GM19397 (cell line): ENCODE measurements at regions not wholly inside any gene's neighbourhood (a gene's known extent, or its start where the extent isn't known, plus 50 kb on each side); places are given as distances from the start of the nearest gene placed in this dataset.

ENCODE experiments used
- ATAC-seq: cut with Tn5 transposase; IDR thresholded peaks from one replicate; pipeline ENCODE4 v1.9.1; 2021; ENCODE audit warnings: mild to moderate bottlenecking, moderate library complexity; ENCODE audit not compliant: unreplicated experiment

DNA sequence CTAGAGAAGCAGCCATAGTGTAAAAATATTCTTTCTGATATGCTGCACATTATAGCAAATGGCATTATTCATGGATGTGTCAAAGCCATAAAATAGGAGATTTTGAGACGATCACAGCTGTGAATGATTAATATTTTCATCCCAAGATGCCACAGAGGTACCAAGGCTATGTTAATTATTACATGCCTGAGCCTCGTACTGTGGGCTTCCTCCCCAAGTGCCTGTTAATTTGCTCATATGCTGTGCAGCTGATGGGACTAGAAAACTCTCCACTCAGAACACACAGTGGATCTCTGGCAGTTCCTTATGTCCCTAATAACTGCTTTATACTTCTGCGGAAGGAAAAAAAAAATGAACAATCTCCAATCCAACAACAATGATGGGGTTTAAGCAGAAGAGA lies 184.9 kb upstream of the TSHZ2 start:
- ATAC-seq = no peak

DNA sequence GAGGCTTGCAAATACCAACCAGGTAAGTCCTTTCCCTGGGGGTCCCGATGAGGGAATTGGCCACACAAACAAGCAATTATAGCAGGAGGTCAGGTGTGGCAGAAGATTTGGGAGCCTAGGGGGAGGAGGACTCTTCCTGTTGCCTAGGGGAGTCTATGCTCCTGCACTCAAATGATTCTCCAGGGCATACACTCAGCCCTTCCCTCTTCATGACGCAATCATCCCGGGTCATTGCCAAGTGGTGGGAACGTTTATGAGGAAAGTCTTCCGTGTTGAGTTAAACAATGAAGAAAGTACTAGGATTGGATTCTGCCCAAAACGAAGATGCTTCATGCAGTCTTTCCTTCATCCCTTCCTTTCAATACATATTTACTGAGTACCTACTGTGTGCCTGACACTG lies 186.5 kb upstream of the TSHZ2 start:
- no peak for ATAC-seq

DNA sequence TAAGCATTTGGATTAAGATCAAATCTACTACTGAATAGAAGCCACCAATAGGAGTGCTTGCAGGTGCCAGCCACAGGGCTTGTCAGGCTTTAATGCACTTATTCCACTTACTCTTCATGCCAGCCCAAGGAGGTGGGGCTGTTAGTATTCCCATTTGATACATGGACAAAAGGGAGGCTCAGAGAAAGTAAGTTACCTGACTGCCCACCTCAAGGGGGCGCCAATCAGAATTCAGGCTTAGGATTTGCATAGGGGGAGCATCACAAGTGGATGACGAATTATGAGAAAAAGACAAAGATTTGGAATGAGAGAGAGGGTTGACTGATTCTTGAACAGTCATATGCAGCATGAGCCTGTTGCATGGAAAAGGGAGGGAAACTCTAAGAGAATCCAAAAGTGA lies 188.4 kb upstream of the TSHZ2 start:
- ATAC-seq = no peak

DNA sequence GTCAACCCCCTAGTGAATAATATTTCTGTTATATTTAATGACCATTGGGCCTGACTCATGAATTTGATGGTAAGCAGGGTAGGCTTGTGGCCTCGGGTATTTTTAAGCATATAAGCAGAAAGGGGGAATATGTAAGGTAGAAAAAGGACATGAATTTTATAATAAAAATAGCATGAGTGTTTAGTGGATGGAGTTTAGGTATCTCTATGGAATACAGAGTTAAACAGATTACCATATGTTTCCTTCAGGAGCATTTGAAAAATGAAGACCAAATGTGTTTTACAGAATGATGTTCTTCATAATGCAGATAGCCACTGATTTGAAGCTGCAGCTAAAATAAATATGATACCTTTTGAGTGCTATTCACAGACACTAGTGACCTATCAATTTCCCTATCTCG lies 191.7 kb upstream of the TSHZ2 start:
- ATAC-seq = no peak

DNA sequence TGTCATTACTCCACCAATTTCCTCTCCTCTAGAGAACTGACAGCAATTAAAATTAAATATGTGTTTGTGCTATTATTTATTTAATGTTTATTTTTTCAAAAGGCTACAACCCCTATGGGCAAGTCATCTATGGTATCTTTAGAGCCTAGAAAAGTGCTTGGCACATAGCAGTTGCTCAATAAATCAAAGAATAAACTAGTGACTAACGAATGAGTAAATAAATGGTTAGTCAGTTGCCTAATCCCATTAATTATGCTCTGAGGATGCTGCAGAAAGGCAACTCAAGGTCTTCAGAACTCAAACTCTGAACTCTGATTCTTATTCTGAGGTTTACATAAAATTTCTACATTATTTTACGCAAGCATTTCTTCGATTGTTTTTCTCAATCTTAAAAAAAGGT lies 193.0 kb upstream of the TSHZ2 start:
- no peak for ATAC-seq

DNA sequence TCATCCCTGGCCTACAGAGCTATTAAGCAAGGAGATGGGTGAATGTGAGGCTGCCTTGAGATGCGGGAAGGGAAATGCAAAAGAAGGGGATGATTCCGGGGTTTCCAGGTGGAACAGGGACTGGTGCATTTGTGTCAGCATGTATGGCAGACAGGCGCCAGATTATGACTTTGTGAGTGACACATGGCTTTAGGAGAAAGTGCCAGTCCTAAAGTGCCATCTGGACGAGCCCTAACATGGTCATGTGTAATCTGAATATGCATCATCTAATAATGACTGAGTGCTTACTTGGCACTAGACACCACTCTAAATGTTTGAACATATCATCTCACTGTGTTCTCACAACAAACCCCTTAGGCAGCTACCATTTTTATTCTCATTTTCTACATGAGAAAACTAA lies 195.0 kb upstream of the TSHZ2 start:
- ATAC-seq = no peak

DNA sequence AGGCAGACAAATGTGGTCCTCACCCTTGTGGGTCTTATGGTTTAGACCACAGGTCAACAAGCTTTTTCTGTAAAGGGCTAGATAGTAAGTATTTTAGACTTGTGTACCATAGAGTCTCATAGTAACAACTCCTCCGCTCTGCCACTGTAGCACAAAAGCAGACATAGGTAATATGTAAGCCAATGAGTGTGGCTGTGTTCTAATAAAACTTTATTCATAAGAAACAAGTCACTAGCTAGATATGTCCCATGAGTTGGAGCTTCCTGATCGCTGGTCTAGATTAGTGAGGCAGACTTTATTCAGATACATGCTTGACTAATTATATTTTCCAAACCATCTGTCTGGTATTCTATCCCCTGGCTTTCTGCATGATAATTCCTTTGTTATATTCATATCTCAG lies 196.4 kb upstream of the TSHZ2 start:
- no peak for ATAC-seq

DNA sequence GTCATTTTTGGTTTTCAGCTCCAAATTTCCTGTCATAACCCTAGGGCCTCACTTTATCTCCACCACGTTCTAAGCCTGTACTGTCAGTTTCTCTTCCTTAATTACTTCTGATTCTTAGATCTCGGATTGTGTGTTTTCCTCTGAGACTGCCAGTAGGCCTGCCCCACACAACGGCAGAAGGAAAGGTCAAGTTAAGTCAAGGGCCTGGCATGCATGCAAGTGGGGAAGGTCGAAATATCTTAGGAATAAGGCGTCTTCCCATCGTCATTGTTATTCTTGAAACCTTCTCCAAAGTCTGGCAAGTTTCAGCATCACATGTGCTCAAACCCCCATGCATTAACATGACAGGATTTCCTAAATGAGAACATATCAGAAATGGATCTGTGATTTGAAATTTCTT lies 203.5 kb upstream of the TSHZ2 start:
- no peak for ATAC-seq

DNA sequence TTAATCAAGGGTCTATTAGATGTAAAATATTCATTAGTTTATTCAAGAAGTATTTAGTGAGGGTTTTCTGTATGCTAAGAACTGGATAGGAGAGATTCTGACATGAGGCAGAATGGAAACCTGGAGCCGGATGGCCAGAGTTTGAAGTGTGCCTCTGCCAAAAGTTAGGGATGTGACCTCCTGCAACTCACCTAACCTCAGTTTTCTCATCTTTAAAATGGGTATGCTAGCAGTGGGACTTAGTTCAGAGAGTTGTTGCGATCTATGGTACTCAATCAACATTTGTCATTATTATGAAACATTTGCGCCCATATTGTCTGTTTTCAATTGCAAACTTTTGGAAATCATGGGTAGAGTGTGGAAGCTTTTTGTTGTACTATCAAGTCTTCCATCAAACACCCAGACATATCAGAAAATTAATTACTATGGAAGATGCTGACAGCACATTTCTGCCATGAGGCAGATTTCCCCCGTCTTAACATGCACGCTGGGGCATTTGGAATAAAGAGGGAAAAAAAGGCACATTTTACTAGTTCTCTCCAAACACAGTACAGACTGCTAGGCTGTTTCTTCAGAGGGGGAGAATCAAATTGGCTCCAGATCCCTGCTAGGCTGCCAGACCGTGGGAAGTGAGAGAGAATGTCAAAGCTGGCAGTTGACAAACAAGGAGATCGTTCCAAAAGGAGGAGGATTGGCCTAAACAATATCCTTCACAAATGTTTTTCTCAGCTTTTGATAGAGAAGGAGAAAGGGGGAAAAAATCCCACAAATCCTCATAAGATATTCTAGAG lies 205.3 kb upstream of the TSHZ2 start:
- no peak for ATAC-seq

DNA sequence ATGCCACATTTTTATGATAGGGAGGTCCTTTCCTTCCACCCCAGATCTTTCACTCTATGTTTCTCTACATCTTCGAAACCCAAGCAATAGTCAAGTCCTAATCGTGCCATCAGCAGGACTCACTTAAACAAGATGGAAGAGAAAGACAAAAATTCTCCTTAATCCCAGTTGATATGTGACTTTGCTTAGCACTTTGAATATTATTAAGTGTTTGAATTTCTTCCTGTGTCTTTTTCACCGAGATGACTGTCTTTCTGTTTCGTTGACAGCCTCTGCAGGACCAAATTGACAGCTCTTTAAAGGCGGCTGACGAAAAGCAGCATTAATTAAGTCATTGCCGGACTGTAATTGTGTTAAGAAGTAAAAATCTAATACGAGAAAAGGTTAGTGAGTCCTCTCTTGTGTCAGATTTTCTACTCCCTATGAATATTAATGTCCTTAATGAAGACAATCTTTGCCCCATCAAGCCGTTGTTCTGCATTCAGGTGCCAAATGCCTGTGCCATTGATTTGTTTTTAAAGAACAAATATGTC lies 208.8 kb upstream of the TSHZ2 start:
- no peak for ATAC-seq

DNA sequence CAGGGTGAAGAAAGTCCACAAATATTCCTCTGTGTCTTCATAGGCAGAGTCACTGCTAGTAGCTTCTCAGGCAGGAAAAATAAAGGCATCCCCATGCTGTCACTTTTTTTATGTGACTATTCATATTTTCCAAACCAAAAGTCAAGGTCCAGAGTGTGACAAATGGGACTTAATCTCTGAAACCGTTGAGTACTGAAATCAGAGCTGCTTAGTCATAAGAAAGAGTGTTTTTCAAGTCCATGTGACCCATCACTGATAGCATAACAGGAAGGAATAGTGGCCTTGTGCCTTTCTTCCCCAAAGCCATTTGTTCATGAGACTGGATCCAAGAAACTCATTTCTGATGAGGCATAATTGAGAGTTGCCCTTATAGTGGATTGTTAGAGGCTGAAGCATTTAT lies 210.3 kb upstream of the TSHZ2 start:
- ATAC-seq = no peak

DNA sequence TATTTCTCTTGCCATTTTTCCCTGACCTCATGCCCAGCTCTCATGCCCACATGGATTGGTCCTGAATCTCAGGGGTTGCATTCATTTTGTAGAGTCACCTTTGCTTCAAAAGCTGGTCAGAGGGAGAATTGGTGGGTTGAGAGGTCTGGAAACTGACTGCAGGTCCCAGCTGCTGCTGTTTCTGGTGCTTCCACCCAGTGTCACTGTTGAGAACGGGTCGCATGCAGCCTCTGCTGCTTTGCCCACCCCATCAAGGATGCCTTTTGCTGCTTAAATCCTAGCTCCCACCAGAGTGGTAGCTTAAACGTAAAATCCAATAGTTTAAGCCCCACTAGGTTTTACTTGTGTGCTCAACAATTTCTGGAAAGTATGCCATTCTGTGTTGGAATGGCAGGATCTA lies 211.4 kb upstream of the TSHZ2 start:
- no peak for ATAC-seq

DNA sequence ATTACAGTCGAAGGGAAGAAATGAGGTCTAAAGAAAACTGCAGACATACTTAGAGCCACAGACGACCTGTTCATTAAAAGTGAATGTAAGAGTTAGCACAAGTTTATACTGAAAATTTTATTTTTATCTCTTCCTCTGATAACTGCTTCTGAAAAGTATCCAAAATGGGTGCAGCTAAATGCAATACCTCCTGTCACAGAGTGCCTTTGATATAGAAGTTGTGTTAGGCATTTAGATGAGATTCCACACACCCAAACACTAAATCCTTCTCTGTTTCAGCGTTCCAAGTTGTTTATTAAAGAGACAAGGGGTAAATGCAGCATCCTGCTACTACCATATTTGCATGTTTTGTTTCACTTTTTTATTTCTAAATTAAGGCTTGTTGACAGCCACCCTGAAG lies 214.7 kb upstream of the TSHZ2 start:
- no peak for ATAC-seq

DNA sequence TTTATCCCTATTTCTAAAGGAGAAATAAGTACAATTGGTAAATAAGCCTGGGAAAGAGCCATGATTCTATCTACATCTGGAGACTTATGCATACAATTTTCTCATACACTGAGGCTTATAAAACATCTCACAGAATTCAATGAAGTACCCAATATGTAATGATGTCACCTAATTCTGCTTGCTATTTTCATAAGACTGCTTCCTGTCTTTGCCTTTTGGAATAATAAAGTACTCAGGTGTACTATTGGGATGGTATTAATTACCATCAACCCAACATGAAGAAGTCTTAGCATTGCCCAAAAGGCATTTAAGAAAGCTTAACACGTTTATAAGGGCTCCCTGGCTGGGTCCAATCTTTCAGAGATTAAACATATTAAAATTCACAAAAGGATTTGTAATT lies 216.4 kb upstream of the TSHZ2 start:
- ATAC-seq = no peak

DNA sequence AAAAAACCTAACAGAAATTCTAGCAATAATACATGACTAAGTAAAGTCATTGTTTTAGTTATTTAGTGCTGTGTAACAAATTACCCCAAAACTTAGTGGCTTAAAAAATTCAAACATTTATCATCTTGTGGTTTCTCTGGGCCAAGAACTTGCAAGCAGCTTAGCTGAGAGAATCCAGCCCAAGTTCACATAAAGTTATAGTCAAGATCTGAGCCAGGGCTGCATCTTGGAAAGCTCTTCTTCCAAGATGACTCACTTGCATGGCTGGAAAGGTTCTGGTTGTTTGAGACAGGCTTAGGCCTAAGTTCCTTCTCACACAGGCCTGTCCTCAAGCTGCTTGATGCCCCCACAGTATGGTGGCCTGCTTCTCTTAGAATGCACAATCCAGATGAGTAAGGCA lies 217.8 kb upstream of the TSHZ2 start:
- no peak for ATAC-seq

DNA sequence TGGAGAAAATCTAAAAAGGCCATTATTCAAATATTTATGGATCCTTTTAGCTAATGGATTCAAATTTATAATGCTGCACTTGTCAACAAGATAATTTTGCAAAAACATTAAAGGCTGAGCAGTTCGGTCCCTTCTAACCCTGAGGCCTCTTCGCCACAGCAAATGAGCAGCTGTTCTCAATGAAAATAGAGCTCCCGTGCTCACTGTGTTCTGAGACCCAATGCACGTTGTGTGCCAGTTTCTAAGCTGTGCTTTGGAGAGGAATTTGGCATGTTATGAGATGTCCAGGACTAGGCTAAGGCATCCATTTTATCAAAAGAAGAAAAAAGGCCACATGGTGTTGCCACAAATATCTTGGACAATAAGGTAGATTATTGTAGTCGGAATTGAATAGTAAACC lies 220.1 kb upstream of the TSHZ2 start:
- no peak for ATAC-seq

DNA sequence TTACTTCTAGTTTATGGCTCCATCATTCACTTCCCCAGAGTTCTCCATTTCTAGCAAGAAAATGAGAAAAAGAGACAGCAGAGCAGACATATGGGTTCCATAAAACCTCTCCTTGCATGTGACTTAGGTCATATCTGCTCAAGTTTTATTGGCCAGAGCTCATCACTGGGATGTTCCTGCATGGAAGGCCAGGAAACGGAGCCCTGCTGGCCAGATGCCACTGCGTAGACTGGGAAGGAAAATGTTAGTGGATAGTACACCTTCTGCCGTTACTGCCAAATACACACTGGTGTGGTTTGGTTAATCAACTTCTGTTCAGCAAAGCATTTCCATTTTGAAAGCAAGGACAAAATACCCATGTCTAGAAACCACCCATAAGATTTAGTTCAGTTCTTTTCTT lies 220.6 kb upstream of the TSHZ2 start:
- ATAC-seq = no peak

DNA sequence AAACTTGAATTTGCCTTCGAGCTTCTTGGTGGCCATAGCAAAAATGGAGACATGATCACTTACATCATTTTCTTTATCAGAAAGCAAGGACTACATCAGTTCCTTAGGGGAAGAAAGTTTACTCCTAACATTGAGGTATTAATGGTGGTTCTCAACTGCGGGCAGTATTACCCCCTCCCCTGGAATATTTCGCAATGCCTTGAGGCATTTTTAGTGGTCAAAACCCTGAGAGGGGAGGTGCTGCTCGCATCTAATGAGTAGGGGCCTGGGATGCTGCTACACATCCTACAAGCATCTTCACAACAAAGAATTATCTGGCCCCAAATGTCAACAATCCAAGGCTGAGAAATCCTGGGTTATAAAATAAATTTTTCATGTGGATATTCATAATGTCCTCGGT lies 222.2 kb upstream of the TSHZ2 start:
- ATAC-seq = no peak

DNA sequence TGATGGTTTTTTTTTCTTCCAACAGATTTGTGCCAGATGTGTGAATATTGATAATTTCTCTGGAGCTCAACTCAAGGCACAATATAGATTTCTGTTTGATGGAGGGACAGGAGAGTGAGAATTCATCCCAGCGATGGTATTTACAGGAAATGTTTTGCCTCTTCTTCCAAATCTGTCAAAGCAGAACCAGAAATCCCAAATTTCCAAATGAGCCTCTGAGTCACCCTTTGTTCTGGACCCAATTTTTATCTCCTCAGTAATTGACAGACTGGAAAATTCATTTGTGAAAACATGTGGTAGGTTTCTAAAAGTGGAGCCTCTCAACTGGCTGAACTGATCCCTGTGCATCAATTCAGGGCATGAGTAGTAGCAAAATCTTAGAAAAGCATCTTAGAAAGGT lies 223.2 kb upstream of the TSHZ2 start:
- ATAC-seq = no peak

DNA sequence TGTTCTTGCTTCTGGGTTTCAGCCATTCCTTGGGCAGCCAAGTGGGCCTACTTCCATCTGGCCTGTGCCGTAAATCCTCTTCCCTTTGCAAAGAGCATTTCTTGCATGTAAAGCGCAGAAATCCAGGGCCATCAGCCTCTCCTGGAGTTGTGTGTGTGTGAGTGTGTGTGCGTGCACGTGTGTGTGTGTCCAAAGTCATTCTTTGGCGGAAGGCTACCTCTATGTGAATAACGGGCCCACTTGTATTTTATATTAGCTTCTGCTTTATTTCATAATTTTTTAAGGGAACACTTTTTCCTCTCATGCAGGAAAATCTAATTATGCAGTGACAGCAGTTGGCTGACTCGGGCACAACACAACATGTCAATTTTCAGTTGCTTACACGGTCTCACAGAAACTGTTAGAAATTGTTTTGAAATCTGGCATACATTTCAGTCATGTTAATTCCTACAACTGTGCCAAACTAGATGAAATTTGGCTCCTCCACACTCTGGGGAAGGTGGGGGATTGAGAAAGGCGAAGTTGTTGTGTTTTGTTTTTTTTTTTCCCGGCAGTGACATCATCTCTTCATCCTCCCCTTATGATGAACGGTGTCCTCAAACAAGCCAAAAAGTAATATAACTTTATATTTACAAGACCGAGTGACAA lies 223.7 kb upstream of the TSHZ2 start:
- no peak for ATAC-seq

DNA sequence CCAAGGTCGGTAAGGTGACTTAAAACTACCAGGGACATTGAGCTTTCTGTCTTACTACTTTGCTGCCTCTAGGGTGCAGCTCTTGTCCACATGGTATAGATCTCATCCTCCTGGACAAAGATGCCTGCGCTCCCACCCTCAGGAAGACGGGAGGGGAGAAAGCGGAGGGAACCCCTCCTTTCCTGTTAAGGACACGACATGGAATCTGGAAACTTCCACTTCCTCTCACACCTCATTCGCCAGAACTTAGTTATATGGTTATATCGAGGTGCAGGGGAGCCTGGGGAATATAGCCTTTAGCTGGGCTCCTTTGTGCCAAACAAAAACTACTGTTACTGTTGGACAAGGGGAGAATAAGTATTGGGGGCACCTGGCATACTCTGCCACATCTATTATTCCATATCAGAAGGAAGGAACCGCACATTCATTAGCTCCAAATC lies 224.3 kb upstream of the TSHZ2 start:
- ATAC-seq = no peak

DNA sequence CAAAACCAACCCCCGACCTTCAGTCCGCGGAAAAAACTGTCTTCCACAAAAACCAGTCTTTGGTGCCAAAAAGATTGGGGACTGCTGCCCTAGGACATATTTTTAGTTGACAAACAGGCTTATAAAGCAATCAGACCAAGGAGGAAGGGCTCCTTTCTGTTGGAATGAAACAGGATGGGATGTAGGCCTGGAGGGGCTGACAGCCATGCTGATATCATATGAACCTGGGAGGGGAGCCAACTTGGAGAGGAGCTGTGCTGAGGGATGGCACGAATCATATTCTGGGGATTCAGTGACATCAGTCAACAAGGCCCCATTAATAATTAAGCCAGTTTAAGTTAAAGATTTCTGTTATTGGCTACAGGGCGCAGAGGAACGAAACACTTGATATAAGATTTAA lies 225.4 kb upstream of the TSHZ2 start:
- no peak for ATAC-seq

DNA sequence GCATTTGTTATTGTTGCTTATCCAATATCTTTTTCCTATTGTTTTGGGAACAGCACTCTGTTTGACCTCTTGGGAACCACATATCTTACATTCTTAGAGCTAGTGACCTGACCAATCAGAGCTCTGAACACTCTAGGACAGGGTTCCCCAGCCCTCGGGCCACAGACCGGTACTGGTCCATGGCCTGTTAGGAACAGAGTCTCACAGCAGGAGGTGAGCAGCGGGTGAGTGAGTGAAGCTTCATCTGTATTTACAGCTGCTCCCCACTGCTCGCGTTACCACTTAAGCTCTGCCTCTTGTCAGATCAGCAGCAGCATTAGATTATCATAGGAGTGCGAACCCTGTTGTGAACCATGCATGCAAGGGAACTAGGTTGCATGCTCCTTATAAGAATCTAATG lies 226.0 kb upstream of the TSHZ2 start:
- no peak for ATAC-seq
